Uterus (tissue), 3 donors: ENCODE measurements at regions not wholly inside any gene's neighbourhood (a gene's known extent, or its start where the extent isn't known, plus 50 kb on each side); places are given as distances from the start of the nearest gene placed in this dataset.
"Not testable (repeated sequence)": the region's sequence is repeated elsewhere in the genome, so short reads cannot be mapped to it uniquely, and the experiment has no call there.

Experiments
- DNase-seq, 2 donors: peaks; one replicate each; pipeline ENCODE4 v3.0.0-alpha.2; 2019 to 2020
- H3K27ac ChIP-seq, 2 donors: fragments of 200-600 bp; sonication (generic); 1 replicate in 1 of 2; 2 replicates in 1 of 2; pipeline ENCODE4 v1.5.1; 2016 to 2018
- H3K27me3 ChIP-seq, 2 donors: fragments of 200-600 bp; sonication (generic); one replicate each; pipeline ENCODE4 v1.5.1; 2018 to 2019; ENCODE audit warnings: control low read depth in 1 of 2
- H3K36me3 ChIP-seq, 2 donors: fragments of 200-600 bp; sonication (generic); one replicate each; pipeline ENCODE4 v1.5.1; 2019; ENCODE audit warnings: control low read depth in 1 of 2
- H3K4me1 ChIP-seq, 2 donors: fragments of 200-600 bp; sonication (generic); one replicate each; pipeline ENCODE4 v1.5.1; 2018 to 2019; ENCODE audit warnings: control low read depth in 1 of 2
- H3K4me3 ChIP-seq, 2 donors: fragments of 200-600 bp; sonication (generic); 1 replicate in 1 of 2; 2 replicates in 1 of 2; pipeline ENCODE4 v1.5.1; 2018 to 2019; ENCODE audit warnings: mild to moderate bottlenecking in 1 of 2
- H3K9me3 ChIP-seq, 2 donors: fragments of 200-600 bp; sonication (generic); one replicate each; pipeline ENCODE4 v1.5.1; 2019; ENCODE audit warnings: control low read depth in 1 of 2
- CTCF ChIP-seq, 4 experiments: fragments of 200-600 bp in 2 of 4; fragments of 450-650 bp in 2 of 4; sonication (generic) in 2 of 4; IDR thresholded peaks; one replicate each; pipeline ENCODE4 v1.5.1; 2016 to 2019; ENCODE audit warnings: antibody characterized with exemption in 4 of 4, mild to moderate bottlenecking in 2 of 4, moderate library complexity in 1 of 4
- POLR2A ChIP-seq, 2 donors: fragments of 450-650 bp; IDR thresholded peaks; one replicate each; pipeline ENCODE4 v1.6.1; 2016; ENCODE audit warnings: antibody characterized with exemption in 2 of 2, mild to moderate bottlenecking in 1 of 2, moderate library complexity in 1 of 2
- intact Hi-C: fragments of 100-400 bp; cut with DNase I; formaldehyde crosslinking; loops from one replicate; pipeline ENCODE4 v1.15.1; 2023; ENCODE audit warnings: low total_unique reads
- donor health status: DM: yes; HTN: yes; CAD: no.

GRCh38 chr6:100230115-100230952 lies 234.4 kb downstream of the SIM1 start:
- H3K27me3 ChIP-seq, result peaks cover 0 to 4% of the 10 kb centered on the region in 2 donors
- no peaks in the 10 kb centered on the region for H3K4me1 ChIP-seq
- H3K27ac ChIP-seq, result no peak overlapping the region
- no peaks in the 10 kb centered on the region for H3K9me3 ChIP-seq
- H3K36me3 ChIP-seq, result no peaks in the 10 kb centered on the region
- no peak for DNase-seq
- intact Hi-C loops, result no loop called here
- no peak overlapping the region for H3K4me3 ChIP-seq
- TF ChIP-seq POLR2A (IDR thresholded peaks at IDR 0.05) (no peak), CTCF (IDR thresholded peaks at IDR 0.05) (no peak)

GRCh38 chr6:100229512-100229911 lies 235.2 kb downstream of the SIM1 start:
- DNase-seq, result no peak
- no peaks in the 10 kb centered on the region for H3K36me3 ChIP-seq
- H3K27me3 ChIP-seq, result peaks cover 0 to 4% of the 10 kb centered on the region in 2 donors
- H3K27ac ChIP-seq, result no peak overlapping the region
- TF ChIP-seq CTCF (IDR thresholded peaks at IDR 0.05) (no peak), POLR2A (IDR thresholded peaks at IDR 0.05) (no peak)
- no peaks in the 10 kb centered on the region for H3K9me3 ChIP-seq
- H3K4me1 ChIP-seq, result no peaks in the 10 kb centered on the region
- no peak overlapping the region for H3K4me3 ChIP-seq
- intact Hi-C loops, result no loop called here

- peak in 1 of 2 donors; percentile 20 for DNase-seq
- no peak overlapping the region for H3K27ac ChIP-seq
- intact Hi-C loops, result no loop called here
Observed at GRCh38 chr6:100228834-100229441, 234.9 kb upstream of the MCHR2 start.

GRCh38 chr6:100228437-100228833 lies 234.4 kb upstream of the MCHR2 start:
- Histone ChIP-seq H3K9me3 (peaks cover 0 to 3% of the 10 kb centered on the region in 2 donors), H3K27me3 (no peaks in the 10 kb centered on the region), H3K4me1 (no peaks in the 10 kb centered on the region), H3K36me3 (no peaks in the 10 kb centered on the region), H3K27ac (no peak overlapping the region), H3K4me3 (no peak overlapping the region)
- DNase-seq, result no peak
- TF ChIP-seq CTCF (IDR thresholded peaks at IDR 0.05) (no peak), POLR2A (IDR thresholded peaks at IDR 0.05) (no peak)
- intact Hi-C loops, result no loop called here

More at GRCh38 chr6:100228834-100229441, 234.9 kb upstream of the MCHR2 start:
- no peak overlapping the region for H3K4me3 ChIP-seq
- peaks cover 0 to 3% of the 10 kb centered on the region in 2 donors for H3K27me3 ChIP-seq
- H3K9me3 ChIP-seq, result peaks cover 0 to under 1% of the 10 kb centered on the region in 2 donors
- no peak for TF ChIP-seq POLR2A (IDR thresholded peaks at IDR 0.05)
- TF ChIP-seq CTCF (IDR thresholded peaks at IDR 0.05), result no peak
- no peaks in the 10 kb centered on the region for H3K36me3 ChIP-seq
- no peaks in the 10 kb centered on the region for H3K4me1 ChIP-seq

GRCh38 chr6:100226811-100227210 lies 232.8 kb upstream of the MCHR2 start:
- intact Hi-C loops, result no loop called here
- DNase-seq, result no peak
- no peaks in the 10 kb centered on the region for H3K36me3 ChIP-seq
- H3K4me1 ChIP-seq, result no peaks in the 10 kb centered on the region
- H3K27me3 ChIP-seq, result no peaks in the 10 kb centered on the region
- no peak for TF ChIP-seq CTCF (IDR thresholded peaks at IDR 0.05)
- no peak for TF ChIP-seq POLR2A (IDR thresholded peaks at IDR 0.05)
- peaks cover 0 to 3% of the 10 kb centered on the region in 2 donors for H3K9me3 ChIP-seq
- H3K27ac ChIP-seq, result no peak overlapping the region
- H3K4me3 ChIP-seq, result no peak overlapping the region

GRCh38 chr6:100223952-100224351 lies 229.9 kb upstream of the MCHR2 start:
- intact Hi-C loops, result not testable (repeated sequence)

More at GRCh38 chr6:100223952-100224351, 229.9 kb upstream of the MCHR2 start:
- H3K4me1 ChIP-seq, H3K36me3 ChIP-seq, H3K27ac ChIP-seq, H3K27me3 ChIP-seq, DNase-seq, H3K9me3 ChIP-seq, H3K4me3 ChIP-seq: not testable (repeated sequence)
